Liver (tissue), 8 donors: ENCODE measurements at regions not wholly inside any gene's neighbourhood (a gene's known extent, or its start where the extent isn't known, plus 50 kb on each side); places are given as distances from the start of the nearest gene placed in this dataset.

Experiments
- DNase-seq: peaks from one replicate; pipeline ENCODE4 v3.0.0-alpha.2; 2017; ENCODE audit warnings: low spot score
- H3K27ac ChIP-seq, 2 donors: one replicate each; pipeline ENCODE4 v1.7.0; 2013; ENCODE audit warnings: inconsistent platforms in 2 of 2, low read length in 2 of 2, control low read depth in 1 of 2, low read depth in 1 of 2, mild to moderate bottlenecking in 1 of 2
- H3K27me3 ChIP-seq, 4 donors: one replicate each; pipeline versions ENCODE4 v1.6.1 to v1.7.0; 2013; ENCODE audit warnings: low read length in 3 of 4, inconsistent platforms in 1 of 4, mild to moderate bottlenecking in 1 of 4, moderate library complexity in 1 of 4; ENCODE audit not compliant: control insufficient read depth in 4 of 4, insufficient read depth in 4 of 4
- H3K36me3 ChIP-seq, 4 donors: one replicate each; pipeline versions ENCODE4 v1.6.1 to v1.7.0; 2013; ENCODE audit warnings: low read length in 3 of 4, mild to moderate bottlenecking in 3 of 4, low read depth in 1 of 4, moderate library complexity in 1 of 4; ENCODE audit not compliant: control insufficient read depth in 4 of 4, insufficient read depth in 3 of 4
- H3K4me1 ChIP-seq, 4 donors: one replicate each; pipeline versions ENCODE4 v1.6.1 to v1.7.0; 2013; ENCODE audit warnings: low read length in 3 of 4, mild to moderate bottlenecking in 3 of 4, moderate library complexity in 1 of 4; ENCODE audit not compliant: control insufficient read depth in 4 of 4, insufficient read depth in 4 of 4
- H3K4me3 ChIP-seq, 3 donors: one replicate each; pipeline versions ENCODE4 v1.6.1 to v1.7.0; 2013; ENCODE audit warnings: low read length in 3 of 3, control low read depth in 1 of 3, low read depth in 1 of 3, mild to moderate bottlenecking in 1 of 3
- H3K9ac ChIP-seq, 2 donors: one replicate each; pipeline ENCODE4 v1.7.0; 2013; ENCODE audit warnings: low read length in 2 of 2, mild to moderate bottlenecking in 2 of 2, moderate library complexity in 2 of 2, control low read depth in 1 of 2, low read depth in 1 of 2
- H3K9me3 ChIP-seq, 4 donors: one replicate each; pipeline versions ENCODE4 v1.6.1 to v1.7.0; 2013; ENCODE audit warnings: low read length in 3 of 4; ENCODE audit not compliant: control insufficient read depth in 4 of 4
- ATF3 ChIP-seq: IDR thresholded peaks from 2 replicates; pipeline ENCODE4 v1.6.1; 2016; ENCODE audit warnings: antibody characterized with exemption
- CTCF ChIP-seq: fragments of 150-350 bp; IDR thresholded peaks from 2 replicates; pipeline ENCODE4 v1.5.1; 2017; ENCODE audit warnings: improper control_type of control experiment, low read depth, low read length; ENCODE audit not compliant: missing input control
- EGR1 ChIP-seq, 2 donors: IDR thresholded peaks; 2 replicates each; pipeline ENCODE4 v1.6.1; 2016 to 2018; ENCODE audit warnings: antibody characterized with exemption in 2 of 2, low read depth in 2 of 2
- FOXA1 ChIP-seq: IDR thresholded peaks from 2 replicates; pipeline ENCODE4 v1.6.1; 2016; ENCODE audit warnings: antibody characterized with exemption
- FOXA2 ChIP-seq: IDR thresholded peaks from 2 replicates; pipeline ENCODE4 v1.6.1; 2016; ENCODE audit warnings: antibody characterized with exemption
- GABPA ChIP-seq, 2 donors: IDR thresholded peaks in 1 of 2; conservative IDR thresholded peaks in 1 of 2; 2 replicates each; pipeline ENCODE4 v1.6.1; 2016; ENCODE audit warnings: antibody characterized with exemption in 2 of 2, mild to moderate bottlenecking in 1 of 2, moderate library complexity in 1 of 2
- HNF4A ChIP-seq, 2 donors: conservative IDR thresholded peaks; 2 replicates each; pipeline ENCODE4 v1.6.1; 2016; ENCODE audit warnings: antibody characterized with exemption in 2 of 2, mild to moderate bottlenecking in 2 of 2
- HNF4G ChIP-seq: IDR thresholded peaks from 2 replicates; pipeline ENCODE4 v1.6.1; 2016; ENCODE audit warnings: antibody characterized with exemption
- JUND ChIP-seq, 2 donors: IDR thresholded peaks; 2 replicates each; pipeline ENCODE4 v1.6.1; 2016; ENCODE audit warnings: antibody characterized with exemption in 2 of 2
- MAX ChIP-seq: IDR thresholded peaks from 2 replicates; pipeline ENCODE4 v1.6.1; 2016; ENCODE audit warnings: antibody characterized with exemption
- NR2F2 ChIP-seq: IDR thresholded peaks from 2 replicates; pipeline ENCODE4 v1.6.1; 2016; ENCODE audit warnings: antibody characterized with exemption
- RAD21 ChIP-seq, 2 donors: IDR thresholded peaks; 2 replicates each; pipeline ENCODE4 v1.6.1; 2016; ENCODE audit warnings: antibody characterized with exemption in 2 of 2, mild to moderate bottlenecking in 2 of 2
- REST ChIP-seq: IDR thresholded peaks from 2 replicates; pipeline ENCODE4 v1.6.1; 2016; ENCODE audit warnings: antibody characterized with exemption, mild to moderate bottlenecking
- RXRA ChIP-seq, 2 donors: IDR thresholded peaks; 2 replicates each; pipeline ENCODE4 v1.6.1; 2017 to 2018; ENCODE audit warnings: antibody characterized with exemption in 2 of 2, mild to moderate bottlenecking in 1 of 2
- SP1 ChIP-seq: IDR thresholded peaks from 2 replicates; pipeline ENCODE4 v1.6.1; 2018; ENCODE audit warnings: antibody characterized with exemption, mild to moderate bottlenecking
- TAF1 ChIP-seq: conservative IDR thresholded peaks from 2 replicates; pipeline ENCODE4 v1.6.1; 2016; ENCODE audit warnings: antibody characterized with exemption, mild to moderate bottlenecking
- YY1 ChIP-seq: IDR thresholded peaks from 2 replicates; pipeline ENCODE4 v1.6.1; 2016; ENCODE audit warnings: antibody characterized with exemption, mild to moderate bottlenecking
- ZBTB33 ChIP-seq: IDR thresholded peaks from 2 replicates; pipeline ENCODE4 v1.6.1; 2016; ENCODE audit warnings: antibody characterized with exemption
- WGBS: extraction: QIAGEN DNeasy Blood & Tissue Kit; methylation state at CpG from one replicate; pipeline ENCODE4 v1.1.7; 2013; 5-methylcytosine and 5-hydroxymethylcytosine counted together
- donor health status: healthy.
- donor health status: healthy.
- donor health status: healthy.
- donor health status: healthy.
- donor health status: healthy.

- WGBS = 75% methylated on average over 1 of the region's 1 CpG
- no peaks in the 10 kb centered on the region for H3K36me3 ChIP-seq
- no peak overlapping the region for H3K27ac ChIP-seq
- no peak overlapping the region for H3K9ac ChIP-seq
- no peak for DNase-seq
- peaks cover 4 to 16% (median 12%) of the 10 kb centered on the region in 4 donors for H3K4me1 ChIP-seq
- TF ChIP-seq SP1 = no peak
- no peak for TF ChIP-seq ATF3
- TF ChIP-seq RAD21 (IDR thresholded peaks at IDR 0.05) = no peak
- no peak for TF ChIP-seq GABPA (IDR thresholded peaks at IDR 0.05 in 1 of 2, conservative IDR thresholded peaks at IDR 0.05 in 1 of 2)
- TF ChIP-seq ZBTB33 = no peak
- no peak for TF ChIP-seq MAX
- TF ChIP-seq FOXA1 = no peak
- no peak for TF ChIP-seq RXRA (IDR thresholded peaks at IDR 0.05)
- TF ChIP-seq CTCF = no peak
- no peak for TF ChIP-seq HNF4A (conservative IDR thresholded peaks at IDR 0.05)
- no peak for TF ChIP-seq YY1
- TF ChIP-seq HNF4G = no peak
- no peak for TF ChIP-seq JUND (IDR thresholded peaks at IDR 0.05)
- TF ChIP-seq TAF1 = no peak
- no peak for TF ChIP-seq FOXA2
- no peak for TF ChIP-seq EGR1 (IDR thresholded peaks at IDR 0.05; ENCODE audit: low read depth in 2 of 2)
- TF ChIP-seq NR2F2 = no peak
- TF ChIP-seq REST = no peak
- no peak overlapping the region for H3K4me3 ChIP-seq
- H3K27me3 ChIP-seq = no peaks in the 10 kb centered on the region
- H3K9me3 ChIP-seq = no peaks in the 10 kb centered on the region
These were observed 192.5 kb downstream of the POU4F1 start for GRCh38 chr13:78410847-78411246.

- 80% methylated on average over 2 of the region's 2 CpGs for WGBS
- DNase-seq = no peak
- H3K4me3 ChIP-seq = no peak overlapping the region
- TF ChIP-seq HNF4A (conservative IDR thresholded peaks at IDR 0.05) = no peak
- no peak for TF ChIP-seq YY1
- no peak for TF ChIP-seq EGR1 (IDR thresholded peaks at IDR 0.05; ENCODE audit: low read depth in 2 of 2)
- no peak for TF ChIP-seq MAX
- no peak for TF ChIP-seq JUND (IDR thresholded peaks at IDR 0.05)
- TF ChIP-seq NR2F2 = no peak
- no peak for TF ChIP-seq GABPA (IDR thresholded peaks at IDR 0.05 in 1 of 2, conservative IDR thresholded peaks at IDR 0.05 in 1 of 2)
- no peak for TF ChIP-seq REST
- TF ChIP-seq SP1 = no peak
- TF ChIP-seq HNF4G = no peak
- no peak for TF ChIP-seq FOXA1
- no peak for TF ChIP-seq CTCF
- TF ChIP-seq RAD21 (IDR thresholded peaks at IDR 0.05) = no peak
These were observed 193.2 kb downstream of the POU4F1 start for GRCh38 chr13:78410164-78410563.

More at GRCh38 chr13:78410164-78410563, 193.2 kb downstream of the POU4F1 start:
- no peaks in the 10 kb centered on the region for H3K27me3 ChIP-seq
- H3K9ac ChIP-seq = no peak overlapping the region
- no peaks in the 10 kb centered on the region for H3K9me3 ChIP-seq
- H3K27ac ChIP-seq = no peak overlapping the region
- H3K36me3 ChIP-seq = no peaks in the 10 kb centered on the region
- peaks cover 4 to 16% (median 12%) of the 10 kb centered on the region in 4 donors for H3K4me1 ChIP-seq
